Upper lobe of left lung (tissue), 4 donors: ENCODE measurements at regions not wholly inside any gene's neighbourhood (a gene's known extent, or its start where the extent isn't known, plus 50 kb on each side); places are given as distances from the start of the nearest gene placed in this dataset.

Experiments used
- CTCF ChIP-seq, 6 experiments: fragments of 450-650 bp in 4 of 6; fragments of 200-600 bp in 2 of 6; sonication (generic) in 2 of 6; IDR thresholded peaks; one replicate each; pipeline ENCODE4 v1.5.1; 2016 to 2019; ENCODE audit warnings: antibody characterized with exemption in 6 of 6
- EP300 ChIP-seq, 4 donors: sonication (generic); formaldehyde crosslinking; IDR thresholded peaks; one replicate each; pipeline ENCODE4 v1.5.1; 2017; ENCODE audit warnings: antibody characterized with exemption in 4 of 4, control low read depth in 2 of 4
- POLR2A ChIP-seq, 4 donors: fragments of 450-650 bp; IDR thresholded peaks; one replicate each; pipeline ENCODE4 v1.5.1; 2016 to 2017; ENCODE audit warnings: antibody characterized with exemption in 4 of 4, mild to moderate bottlenecking in 2 of 4
- POLR2AphosphoS5 ChIP-seq, 2 donors: sonication (generic); formaldehyde crosslinking; IDR thresholded peaks; one replicate each; pipeline ENCODE4 v1.5.1; 2017; ENCODE audit warnings: antibody characterized with exemption in 2 of 2

GRCh38 chr2:161020437-161020836 lies 139.8 kb upstream of the TANK start:
- TF ChIP-seq CTCF (IDR thresholded peaks at IDR 0.05) (no peak), POLR2A (IDR thresholded peaks at IDR 0.05) (no peak), EP300 (IDR thresholded peaks at IDR 0.05) (no peak), POLR2AphosphoS5 (IDR thresholded peaks at IDR 0.05) (no peak)
